H1 (cell line): ENCODE measurements at regions not wholly inside any gene's neighbourhood (a gene's known extent, or its start where the extent isn't known, plus 50 kb on each side); places are given as distances from the start of the nearest gene placed in this dataset.

Experiments used
- CTCF ChIA-PET: fragments of 300-600 bp; sonication (Branson Sonifier 250); formaldehyde crosslinking; loops from one replicate; lab custom pipeline; 2021; ENCODE audit not compliant: partially characterized antibody; lab: Charles Lee
- POLR2A ChIA-PET: fragments of 300-600 bp; sonication (Branson Sonifier 250); formaldehyde crosslinking; loops from one replicate; lab custom pipeline; 2021; ENCODE audit warnings: inconsistent platforms; ENCODE audit not compliant: partially characterized antibody; lab: Charles Lee
- DNase-seq, 2 experiments: peaks; one replicate each; pipeline versions ENCODE4 v3.0.0 to v3.0.0-alpha.2; 2010 to 2022; ENCODE audit warnings: low spot score in 2 of 2, low read depth in 1 of 2, mixed read lengths in 1 of 2
- FAIRE-seq: peaks from 2 replicates; lab custom pipeline; 2011; peaks lifted over from hg19 to GRCh38; lab: Jason Lieb, UNC
- H2AFZ ChIP-seq: 2 replicates; pipeline ENCODE4 v1.8.1; 2012; ENCODE audit warnings: low read length, inconsistent platforms
- H2AK5ac ChIP-seq: 2 replicates; pipeline ENCODE4 v1.6.1; 2013; ENCODE audit warnings: low read depth, low read length
- H2BK120ac ChIP-seq: replicated peaks from 2 replicates; pipeline ENCODE3; 2013; ENCODE audit warnings: low read depth, low read length, inconsistent platforms
- H2BK12ac ChIP-seq: 2 replicates; pipeline ENCODE4 v1.6.1; 2013; ENCODE audit warnings: low read depth, low read length
- H2BK15ac ChIP-seq: 2 replicates; pipeline ENCODE4 v1.6.1; 2013; ENCODE audit warnings: low read length
- H2BK20ac ChIP-seq: 2 replicates; pipeline ENCODE4 v1.6.1; 2013; ENCODE audit warnings: low read length
- H2BK5ac ChIP-seq: 2 replicates; pipeline ENCODE4 v1.6.1; 2013; ENCODE audit warnings: low read depth, low read length
- H3K14ac ChIP-seq: 2 replicates; pipeline ENCODE4 v1.6.1; 2013; ENCODE audit warnings: inconsistent platforms; ENCODE audit not compliant: insufficient read length
- H3K18ac ChIP-seq: 2 replicates; pipeline ENCODE4 v1.6.1; 2013; ENCODE audit warnings: low read length; ENCODE audit errors: extremely low read depth
- H3K23ac ChIP-seq: 2 replicates; pipeline ENCODE4 v1.6.1; 2013; ENCODE audit warnings: inconsistent platforms; ENCODE audit not compliant: insufficient read length
- H3K23me2 ChIP-seq: 2 replicates; pipeline ENCODE4 v1.6.1; 2013; ENCODE audit warnings: low read depth, low read length
- H3K27ac ChIP-seq: 2 replicates; pipeline ENCODE4 v1.6.1; 2011; ENCODE audit warnings: low read depth, low read length, inconsistent platforms
- H3K27me3 ChIP-seq, 4 experiments: replicated peaks in 1 of 4; 1 replicate in 1 of 4; 2 replicates in 3 of 4; pipeline versions ENCODE4 v1.6.1 to v1.8.1; 2011 to 2013; ENCODE audit warnings: low read length in 3 of 4, mild to moderate bottlenecking in 3 of 4, inconsistent platforms in 2 of 4, mixed read lengths in 2 of 4, moderate library complexity in 1 of 4; ENCODE audit not compliant: control insufficient read depth in 3 of 4, insufficient read depth in 3 of 4; ENCODE audit errors: extremely low read depth in 1 of 4
- H3K36me3 ChIP-seq, 4 experiments: 2 replicates each; pipeline versions ENCODE4 v1.6.1 to v1.8.1; 2011 to 2013; ENCODE audit warnings: mild to moderate bottlenecking in 4 of 4, low read length in 3 of 4, moderate library complexity in 2 of 4, control low read depth in 1 of 4, inconsistent platforms in 1 of 4; ENCODE audit not compliant: insufficient read depth in 4 of 4, control insufficient read depth in 2 of 4
- H3K4ac ChIP-seq: replicated peaks from 2 replicates; pipeline ENCODE3; 2013; ENCODE audit warnings: low read length, low read depth, mixed read lengths, inconsistent platforms; ENCODE audit not compliant: insufficient read length
- H3K4me1 ChIP-seq, 4 experiments: replicated peaks in 1 of 4; 1 replicate in 1 of 4; 2 replicates in 3 of 4; pipeline versions ENCODE4 v1.6.1 to v1.8.1; 2011 to 2013; ENCODE audit warnings: low read length in 3 of 4, inconsistent platforms in 2 of 4, mixed read lengths in 1 of 4; ENCODE audit not compliant: insufficient read depth in 4 of 4, control insufficient read depth in 3 of 4
- H3K4me2 ChIP-seq, 2 experiments: 2 replicates each; pipeline versions ENCODE4 v1.6.1 to v1.8.1; 2011 to 2013; ENCODE audit warnings: low read depth in 2 of 2, low read length in 2 of 2, control low read depth in 1 of 2, inconsistent platforms in 1 of 2, mild to moderate bottlenecking in 1 of 2; ENCODE audit not compliant: insufficient read depth in 1 of 2
- H3K4me3 ChIP-seq, 4 experiments: fragments of 200-600, 300-600 bp in 1 of 4; sonication (generic), shearing (Covaris generic), sonication (Bioruptor Twin) in 1 of 4; 2 replicates each; pipeline versions ENCODE4 v1.5.1 to v1.8.1; 2011 to 2016; ENCODE audit warnings: low read length in 4 of 4, low read depth in 3 of 4, control low read depth in 2 of 4, inconsistent platforms in 2 of 4, mild to moderate bottlenecking in 2 of 4, mixed read lengths in 1 of 4, moderate library complexity in 1 of 4; ENCODE audit not compliant: insufficient read depth in 2 of 4; ENCODE audit errors: extremely low read depth in 1 of 4
- H3K56ac ChIP-seq: replicated peaks from 2 replicates; pipeline ENCODE3; 2013; ENCODE audit warnings: low read depth, mild to moderate bottlenecking, mixed read lengths, low read length, inconsistent platforms; ENCODE audit not compliant: insufficient read length
- H3K79me1 ChIP-seq: 2 replicates; pipeline ENCODE4 v1.6.1; 2013; ENCODE audit warnings: low read depth, low read length, control low read depth
- H3K79me2 ChIP-seq, 2 experiments: 2 replicates each; pipeline versions ENCODE4 v1.6.1 to v1.8.1; 2012 to 2013; ENCODE audit warnings: low read length in 2 of 2, mild to moderate bottlenecking in 2 of 2, inconsistent platforms in 1 of 2; ENCODE audit not compliant: insufficient read depth in 2 of 2, control insufficient read depth in 1 of 2
- H3K9ac ChIP-seq, 4 experiments: replicated peaks in 1 of 4; 1 replicate in 1 of 4; 2 replicates in 3 of 4; pipeline versions ENCODE4 v1.6.1 to v1.8.1; 2011 to 2013; ENCODE audit warnings: low read depth in 3 of 4, low read length in 3 of 4, control low read depth in 2 of 4, mild to moderate bottlenecking in 2 of 4, moderate library complexity in 2 of 4, inconsistent platforms in 1 of 4; ENCODE audit errors: extremely low read depth in 1 of 4
- H3K9me3 ChIP-seq, 2 experiments: 2 replicates each; pipeline versions ENCODE4 v1.6.1 to v1.8.1; 2012 to 2013; ENCODE audit warnings: mild to moderate bottlenecking in 2 of 2, moderate library complexity in 2 of 2, control low read depth in 1 of 2, inconsistent platforms in 1 of 2, low read depth in 1 of 2, low read length in 1 of 2, mixed read lengths in 1 of 2; ENCODE audit not compliant: insufficient read depth in 2 of 2
- H4K20me1 ChIP-seq, 2 experiments: replicated peaks in 1 of 2; 2 replicates each; pipeline versions ENCODE3 to v1.8.1; 2011 to 2013; ENCODE audit warnings: inconsistent platforms in 2 of 2, low read length in 2 of 2, mild to moderate bottlenecking in 1 of 2; ENCODE audit not compliant: insufficient read depth in 2 of 2, control insufficient read depth in 1 of 2
- H4K5ac ChIP-seq: 2 replicates; pipeline ENCODE4 v1.6.1; 2013; ENCODE audit warnings: low read length, low read depth, mixed read lengths, inconsistent platforms; ENCODE audit not compliant: insufficient read length
- H4K8ac ChIP-seq: 2 replicates; pipeline ENCODE4 v1.8.0; 2013; ENCODE audit warnings: mild to moderate bottlenecking, moderate library complexity, low read length, inconsistent platforms; ENCODE audit not compliant: insufficient read depth; ENCODE audit errors: extremely low read depth
- H4K91ac ChIP-seq: replicated peaks from 2 replicates; pipeline ENCODE3; 2013; ENCODE audit warnings: low read length, mixed read lengths, inconsistent platforms; ENCODE audit not compliant: insufficient read length
- CBX5 ChIP-seq: fragments of 300-800, 300-1000 bp; sonication (generic); IDR thresholded peaks from 2 replicates; pipeline ENCODE4 v1.7.1; 2016; ENCODE audit warnings: antibody characterized with exemption, low read length, low read depth
- CBX8 ChIP-seq: fragments of 300-800, 300-1000 bp; sonication (generic); IDR thresholded peaks from 2 replicates; pipeline ENCODE4 v1.7.1; 2016; ENCODE audit warnings: low read depth, low read length, borderline replicate concordance
- CHD2 ChIP-seq: IDR thresholded peaks from 2 replicates; pipeline ENCODE4 v1.6.1; 2012; ENCODE audit warnings: low read length, improper control_type of control experiment
- EP300 ChIP-seq, 2 experiments: IDR thresholded peaks; 1 replicate in 1 of 2; 2 replicates in 1 of 2; pipeline ENCODE4 v1.6.1; 2011 to 2012; ENCODE audit warnings: low read depth in 2 of 2, low read length in 2 of 2, mild to moderate bottlenecking in 2 of 2, borderline replicate concordance in 1 of 2, inconsistent platforms in 1 of 2, moderate library complexity in 1 of 2
- EZH2 ChIP-seq: fragments of 200-600 bp; sonication (generic); IDR thresholded peaks from 2 replicates; pipeline ENCODE4 v1.7.1; 2012; ENCODE audit warnings: low read depth, mild to moderate bottlenecking, moderate library complexity, low read length, inconsistent platforms; ENCODE audit not compliant: severe bottlenecking
- JUN ChIP-seq: IDR thresholded peaks from 2 replicates; pipeline ENCODE4 v1.6.1; 2011; ENCODE audit warnings: low read depth, mild to moderate bottlenecking, improper control_type of control experiment, low read length
- SAP30 ChIP-seq: fragments of 300-600 bp; sonication (generic); IDR thresholded peaks from 2 replicates; pipeline ENCODE4 v1.7.1; 2012; ENCODE audit warnings: low read length, moderate library complexity, mild to moderate bottlenecking, inconsistent platforms; ENCODE audit not compliant: insufficient read depth, insufficient replicate concordance
- SIRT6 ChIP-seq: IDR thresholded peaks from one replicate; pipeline ENCODE4 v1.7.1; 2012; ENCODE audit warnings: low read length, inconsistent platforms
- TEAD4 ChIP-seq: IDR thresholded peaks from 2 replicates; pipeline ENCODE4 v1.6.1; 2012; ENCODE audit warnings: low read depth, low read length, inconsistent platforms, mixed read lengths
- WGBS, 2 experiments: shearing (Covaris generic) in 1 of 2; methylation state at CpG; one replicate each; pipeline versions ENCODE4 v1.1.6 to v1.1.7; 2013 to 2015; ENCODE audit warnings: low lambda C conversion rate in 2 of 2, mixed read lengths in 2 of 2, inconsistent platforms in 1 of 2, low coverage in 1 of 2, missing lambda C conversion rate in 1 of 2; ENCODE audit not compliant: insufficient replicate concordance in 2 of 2, insufficient coverage in 1 of 2, insufficient read length in 1 of 2; ENCODE audit errors: extremely low coverage in 1 of 2, missing lambda C conversion rate in 1 of 2; 5-methylcytosine and 5-hydroxymethylcytosine counted together
- TF ChIP-seq, protein P1 (sequence below): IDR thresholded peaks from 2 replicates; pipeline ENCODE4 v1.6.1; 2012; ENCODE audit warnings: low read length, inconsistent platforms

DNA sequence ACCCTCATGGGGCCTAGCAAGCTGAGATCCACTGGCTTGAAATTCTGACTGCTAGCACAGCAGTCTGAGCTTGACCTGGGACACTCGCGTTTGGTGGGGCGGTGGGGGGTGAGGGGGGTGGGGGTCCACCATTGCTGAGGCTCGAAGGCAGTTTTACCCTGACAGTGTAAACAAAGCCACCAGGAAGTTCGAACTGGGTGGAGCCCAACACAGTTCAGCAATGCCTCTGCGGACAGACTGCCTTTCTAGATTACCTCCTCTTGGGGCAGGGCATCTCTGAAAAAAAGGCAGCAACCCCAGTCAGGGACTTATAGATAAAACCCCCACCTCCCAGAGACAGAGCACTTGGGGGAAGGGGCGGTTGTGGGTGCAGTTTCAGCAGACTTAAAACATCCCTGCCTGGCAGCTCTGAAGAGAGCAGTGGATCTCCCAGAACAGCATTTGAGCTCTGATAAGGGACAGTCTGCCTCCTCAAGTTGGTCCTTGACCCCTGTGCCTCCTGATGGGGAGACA, 149.7 kb upstream of the TANK start:
- H2BK5ac ChIP-seq = no peak overlapping the region
- DNase-seq (no peak), FAIRE-seq (no peak)
- H4K91ac ChIP-seq = no peak overlapping the region
- ChIA-PET POLR2A (no interaction called here), CTCF (interaction anchor here (0.9 to 1.7 kb wide), 3 partner anchors 15 to 53 kb away, joined by 4 read pairs; no protein-coding TSS in a partner anchor)
- 100% methylated on average over 1 of the region's 7 CpGs; no CpG with 5 or more reads in 1 of the 2 experiments for WGBS, 2 experiments
- no peaks in the 10 kb centered on the region for H4K20me1 ChIP-seq
- H3K27me3 ChIP-seq = no peaks in the 10 kb centered on the region
- H3K18ac ChIP-seq = no peak overlapping the region
- no peaks in the 10 kb centered on the region for H3K79me2 ChIP-seq
- TF ChIP-seq, protein P1, sequence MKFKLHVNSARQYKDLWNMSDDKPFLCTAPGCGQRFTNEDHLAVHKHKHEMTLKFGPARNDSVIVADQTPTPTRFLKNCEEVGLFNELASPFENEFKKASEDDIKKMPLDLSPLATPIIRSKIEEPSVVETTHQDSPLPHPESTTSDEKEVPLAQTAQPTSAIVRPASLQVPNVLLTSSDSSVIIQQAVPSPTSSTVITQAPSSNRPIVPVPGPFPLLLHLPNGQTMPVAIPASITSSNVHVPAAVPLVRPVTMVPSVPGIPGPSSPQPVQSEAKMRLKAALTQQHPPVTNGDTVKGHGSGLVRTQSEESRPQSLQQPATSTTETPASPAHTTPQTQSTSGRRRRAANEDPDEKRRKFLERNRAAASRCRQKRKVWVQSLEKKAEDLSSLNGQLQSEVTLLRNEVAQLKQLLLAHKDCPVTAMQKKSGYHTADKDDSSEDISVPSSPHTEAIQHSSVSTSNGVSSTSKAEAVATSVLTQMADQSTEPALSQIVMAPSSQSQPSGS = no peak
- TF ChIP-seq EZH2 (no peak), TEAD4 (no peak), EP300 (IDR thresholded peaks at IDR 0.05; ENCODE audit: borderline replicate concordance in 1 of 2, low read depth in 2 of 2, low read length in 2 of 2) (no peak), CBX8 (no peak), CHD2 (no peak), SAP30 (no peak), SIRT6 (no peak), JUN (no peak), CBX5 (no peak)
- no peak overlapping the region for H4K5ac ChIP-seq
- no peak overlapping the region for H3K4ac ChIP-seq
- H3K27ac ChIP-seq = no peak overlapping the region
- no peak overlapping the region for H3K9ac ChIP-seq
- H4K8ac ChIP-seq = no peak overlapping the region
- H3K4me3 ChIP-seq = no peak overlapping the region
- H3K23me2 ChIP-seq = no peaks in the 10 kb centered on the region
- no peak overlapping the region for H2BK120ac ChIP-seq
- no peaks in the 10 kb centered on the region for H3K4me1 ChIP-seq
- no peak overlapping the region for H2AFZ ChIP-seq
- no peak overlapping the region for H2BK20ac ChIP-seq
- no peak overlapping the region for H3K23ac ChIP-seq
- no peak overlapping the region for H3K14ac ChIP-seq
- no peaks in the 10 kb centered on the region for H3K79me1 ChIP-seq
- no peak overlapping the region for H2BK15ac ChIP-seq
- no peak overlapping the region for H2AK5ac ChIP-seq
- H3K9me3 ChIP-seq = no peaks in the 10 kb centered on the region
- no peak overlapping the region for H3K4me2 ChIP-seq
- no peak overlapping the region for H2BK12ac ChIP-seq
- H3K56ac ChIP-seq = no peak overlapping the region
- no peaks in the 10 kb centered on the region for H3K36me3 ChIP-seq
